AG08396 (cell line): ENCODE measurements at regions not wholly inside any gene's neighbourhood (a gene's known extent, or its start where the extent isn't known, plus 50 kb on each side); places are given as distances from the start of the nearest gene placed in this dataset.
"Not testable (repeated sequence)": the region's sequence is repeated elsewhere in the genome, so short reads cannot be mapped to it uniquely, and the experiment has no call there.

Source experiments
- DNase-seq: peaks from one replicate; pipeline ENCODE4 v3.0.0; 2012; ENCODE audit warnings: low spot score, mixed read lengths

- no peak for DNase-seq
Observed at GRCh38 chr1:193909406-193910082, 723.1 kb upstream of the B3GALT2 start.

- DNase-seq = no peak
Observed at GRCh38 chr1:193905288-193906085, 719.1 kb upstream of the B3GALT2 start.

GRCh38 chr1:193891788-193892187 is 705.4 kb upstream of the B3GALT2 start:
- no peak for DNase-seq

- DNase-seq = no peak
Observed at GRCh38 chr1:193890935-193891334, 704.5 kb upstream of the B3GALT2 start.

- DNase-seq = no peak
Observed at GRCh38 chr1:193884848-193885558, 698.6 kb upstream of the B3GALT2 start.

- DNase-seq = not testable (repeated sequence)
Observed at GRCh38 chr1:193877920-193878319, 691.5 kb upstream of the B3GALT2 start.

GRCh38 chr1:193868425-193868824 is 682.0 kb upstream of the B3GALT2 start:
- no peak for DNase-seq

- no peak for DNase-seq
Observed at GRCh38 chr1:193856261-193856660, 669.8 kb upstream of the B3GALT2 start.

GRCh38 chr1:193850745-193851144 is 664.3 kb upstream of the B3GALT2 start:
- DNase-seq = no peak

GRCh38 chr1:193846876-193847604 is 660.6 kb upstream of the B3GALT2 start:
- DNase-seq = no peak

GRCh38 chr1:193846411-193846810 is 660.0 kb upstream of the B3GALT2 start:
- no peak for DNase-seq

GRCh38 chr1:193841857-193842256 is 655.4 kb upstream of the B3GALT2 start:
- no peak for DNase-seq

GRCh38 chr1:193831465-193831864 is 645.1 kb upstream of the B3GALT2 start:
- DNase-seq = no peak

GRCh38 chr1:193827516-193827915 is 641.1 kb upstream of the B3GALT2 start:
- DNase-seq = no peak

- no peak for DNase-seq
Observed at GRCh38 chr1:193819376-193819775, 633.0 kb upstream of the B3GALT2 start.

GRCh38 chr1:193807208-193807607 is 620.8 kb upstream of the B3GALT2 start:
- no peak for DNase-seq

GRCh38 chr1:193806079-193807048 is 620.0 kb upstream of the B3GALT2 start:
- no peak for DNase-seq

GRCh38 chr1:193799948-193800690 is 613.7 kb upstream of the B3GALT2 start:
- no peak for DNase-seq

GRCh38 chr1:193799371-193799770 is 613.0 kb upstream of the B3GALT2 start:
- no peak for DNase-seq

GRCh38 chr1:193794239-193794638 is 607.8 kb upstream of the B3GALT2 start:
- DNase-seq = no peak
